COLO668 (cell line): ENCODE measurements at regions not wholly inside any gene's neighbourhood (a gene's known extent, or its start where the extent isn't known, plus 50 kb on each side); places are given as distances from the start of the nearest gene placed in this dataset.

ENCODE experiments used
- DNase-seq: peaks from one replicate; lab custom pipeline; 2025; ENCODE audit not compliant: unreplicated experiment; lab: John Stamatoyannopoulos, UW

DNA sequence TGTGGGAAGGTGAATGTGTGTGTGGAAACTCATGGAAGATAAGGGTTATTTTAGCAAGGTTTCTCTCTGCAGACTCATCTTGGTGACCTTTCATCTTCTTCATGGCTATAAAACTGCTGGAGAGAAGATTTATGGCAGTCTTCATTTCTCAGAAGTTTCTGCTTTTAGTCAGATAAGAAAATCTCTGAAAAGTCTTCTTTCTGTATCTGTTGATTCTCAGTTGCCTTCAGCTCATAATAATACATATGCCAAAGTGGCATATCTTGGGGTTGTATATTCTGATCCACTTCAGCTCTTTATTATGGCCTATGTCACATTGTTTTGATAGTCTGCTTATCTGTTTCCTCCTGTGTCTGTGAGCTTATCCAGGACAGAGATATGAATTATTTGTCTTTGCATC, 143.3 kb upstream of the TMTC4 start:
- no peak for DNase-seq

GRCh38 chr13:100815476-100816046, 141.0 kb upstream of the TMTC4 start:
- DNase-seq, result no peak

GRCh38 chr13:100812982-100813584, 138.5 kb upstream of the TMTC4 start:
- DNase-seq, result no peak

- no peak for DNase-seq
Observed at GRCh38 chr13:100811928-100812327, 137.3 kb upstream of the TMTC4 start.

- DNase-seq, result no peak
Observed at GRCh38 chr13:100811024-100811865, 136.7 kb upstream of the TMTC4 start.

DNA sequence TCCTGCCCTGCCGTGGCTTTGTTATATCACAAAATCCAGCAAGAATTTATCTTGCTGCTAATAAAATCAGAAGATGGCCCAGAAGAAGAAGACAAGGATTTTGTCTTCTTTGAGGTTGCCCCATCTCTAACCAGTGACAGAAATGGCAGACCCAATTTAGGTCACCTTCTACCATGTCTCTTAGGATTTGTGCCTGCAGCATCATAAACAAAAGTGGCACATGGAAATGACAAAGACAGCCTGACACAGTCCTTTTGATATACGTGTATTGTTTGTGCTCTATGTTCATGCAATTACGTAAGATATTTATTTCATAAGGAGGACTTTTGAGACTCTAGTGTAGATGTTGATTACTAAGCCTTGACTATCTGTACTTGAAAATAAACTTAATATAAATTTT, 135.9 kb upstream of the TMTC4 start:
- DNase-seq, result no peak

DNA sequence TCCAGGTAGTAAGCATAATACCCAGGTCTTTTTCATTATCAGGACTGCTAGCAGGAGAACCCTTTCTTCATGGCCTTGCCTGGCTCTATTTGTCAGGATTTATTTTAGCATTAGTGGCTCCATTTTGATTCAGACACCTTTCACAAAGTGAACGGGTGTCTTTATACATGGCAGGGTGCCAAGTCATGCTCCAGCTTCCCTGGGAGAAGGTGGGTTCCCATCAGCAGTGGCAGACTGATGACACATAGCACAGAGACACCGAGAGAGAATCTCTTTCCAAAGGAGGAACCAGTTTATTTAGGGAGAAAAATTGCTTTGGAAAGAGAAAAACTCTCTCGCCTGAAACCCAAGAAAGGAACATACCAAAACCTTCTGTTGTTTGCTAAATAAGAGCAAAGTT, 135.3 kb upstream of the TMTC4 start:
- DNase-seq, result peak; percentile 71

DNA sequence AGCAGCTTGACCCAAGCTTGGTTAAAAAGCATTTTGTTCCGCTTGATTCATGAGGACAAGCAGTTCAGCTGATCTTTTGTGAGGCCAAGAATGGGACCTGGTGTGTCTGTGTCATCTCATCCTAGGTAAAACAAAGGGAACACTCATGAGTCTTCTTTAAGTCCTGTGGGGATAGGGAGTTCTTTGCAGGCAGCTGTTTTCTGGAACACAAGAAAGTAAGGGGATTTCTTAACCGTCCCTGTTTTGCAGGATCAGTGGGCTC, 134.5 kb upstream of the TMTC4 start:
- DNase-seq, result no peak

DNA sequence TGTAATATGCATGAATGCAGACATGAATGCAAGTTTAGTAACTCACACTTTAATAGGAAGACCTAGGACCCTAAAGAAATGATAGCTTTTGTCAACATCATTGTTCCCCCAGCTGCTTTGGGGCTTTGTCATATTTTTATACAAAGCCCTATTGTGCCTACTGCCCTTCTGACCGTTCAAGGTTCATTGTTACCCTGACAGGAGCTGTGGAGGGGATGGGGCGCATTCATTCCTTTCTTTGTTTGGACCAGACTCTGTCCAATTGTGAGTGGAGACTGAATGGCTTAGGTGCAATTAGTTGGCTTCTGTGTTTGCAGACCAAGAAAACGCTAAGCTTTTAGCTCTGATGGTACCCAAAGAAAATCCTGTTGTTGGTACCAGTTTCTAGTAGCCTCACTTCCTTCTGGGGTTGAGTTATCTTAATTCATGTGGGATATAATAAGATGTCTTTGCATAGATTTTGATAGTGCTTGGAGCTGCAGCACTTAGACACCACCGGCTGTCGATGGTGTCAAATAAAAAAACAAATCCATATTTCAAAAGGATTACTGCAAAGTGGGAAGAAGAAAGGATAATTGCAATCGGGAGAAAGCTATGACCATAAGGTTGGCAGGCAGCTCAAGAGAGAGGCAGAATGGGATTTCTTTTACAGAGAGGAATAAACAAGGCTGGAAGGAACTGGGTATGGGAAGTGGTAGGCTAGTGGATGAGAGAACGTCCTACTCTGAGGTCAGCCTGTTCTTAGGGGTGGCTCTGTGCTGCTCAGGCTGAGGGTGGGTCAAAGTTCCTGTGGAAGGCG, 133.9 kb upstream of the TMTC4 start:
- peak; percentile 41 for DNase-seq

DNA sequence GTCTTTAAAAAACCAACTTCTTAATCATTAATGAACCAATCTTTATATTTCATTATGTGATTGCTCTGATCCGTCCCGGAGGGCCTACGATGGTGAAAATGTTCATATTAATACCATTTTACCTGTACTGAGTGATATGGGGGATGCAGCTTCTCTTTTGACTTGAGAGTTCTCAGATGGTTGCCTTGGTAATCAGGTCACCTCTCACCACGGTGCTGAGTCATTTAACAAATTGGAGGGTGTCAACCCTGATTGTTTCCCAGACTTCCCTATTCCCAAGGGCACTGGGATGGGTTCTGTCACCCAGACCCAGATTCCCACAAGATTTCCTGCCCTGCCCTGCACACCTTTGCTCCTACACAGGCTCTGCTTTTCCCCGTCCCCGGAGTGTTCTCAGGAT, 128.5 kb upstream of the TMTC4 start:
- DNase-seq, result no peak

DNA sequence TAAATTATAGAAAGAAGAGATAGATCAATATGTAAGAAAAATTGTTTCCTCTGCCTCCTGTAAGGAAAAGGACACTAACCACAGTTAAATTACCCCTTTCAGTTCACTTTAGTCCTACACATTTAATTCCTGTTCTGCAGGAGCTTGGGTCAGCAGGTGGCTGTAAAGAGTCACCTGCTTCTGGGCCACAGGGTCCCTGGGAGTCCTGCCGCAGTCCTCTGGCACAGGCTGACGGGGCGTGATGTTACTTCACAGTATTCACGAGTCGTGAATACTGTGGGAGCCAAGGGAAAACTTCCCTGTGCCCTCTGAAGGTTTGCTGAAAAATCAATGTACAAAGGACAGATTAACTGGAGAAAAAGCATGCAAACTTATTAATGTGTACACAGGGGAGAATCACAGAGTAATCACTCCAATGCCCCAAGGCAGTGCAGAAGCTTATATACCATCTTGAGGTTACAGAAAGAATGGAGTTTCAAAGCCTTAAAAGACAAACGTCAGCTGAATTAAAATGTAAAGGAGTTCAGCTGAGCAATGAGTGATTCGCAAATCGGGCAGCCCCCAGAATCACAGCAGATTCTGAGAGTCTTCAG, 125.8 kb upstream of the TMTC4 start:
- no peak for DNase-seq

DNA sequence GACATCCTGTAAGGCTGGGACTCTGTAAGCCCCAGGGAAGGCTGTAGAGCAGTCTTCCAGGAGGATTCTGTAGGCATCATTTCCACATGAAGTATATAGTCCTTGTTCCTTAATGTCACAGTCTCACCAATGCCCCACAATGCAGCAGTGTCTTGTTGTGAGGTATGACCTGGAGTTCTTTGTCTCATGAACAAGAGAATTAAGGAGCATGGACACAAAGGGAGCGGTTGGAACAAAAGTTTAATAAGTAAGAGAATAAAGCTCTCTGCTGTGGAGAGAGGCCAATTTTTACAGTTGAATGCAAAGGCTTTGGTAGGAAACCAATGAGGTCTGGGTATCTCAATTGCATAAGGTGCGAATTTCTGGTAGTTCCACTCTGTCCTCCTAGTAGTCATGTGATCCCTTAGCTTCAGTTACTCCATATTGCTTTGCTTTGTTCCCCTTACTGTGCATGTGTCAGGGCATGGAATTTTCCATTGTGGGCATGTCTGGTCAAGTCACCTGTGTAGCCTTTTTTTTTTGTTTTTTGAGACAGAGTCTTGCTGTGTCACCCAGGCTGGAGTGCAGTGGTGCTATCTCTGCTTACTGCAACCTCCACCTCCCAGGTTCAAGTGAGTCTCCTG, 124.3 kb upstream of the TMTC4 start:
- no peak for DNase-seq

- no peak for DNase-seq
Observed at GRCh38 chr13:100797921-100798320, 123.3 kb upstream of the TMTC4 start.

DNA sequence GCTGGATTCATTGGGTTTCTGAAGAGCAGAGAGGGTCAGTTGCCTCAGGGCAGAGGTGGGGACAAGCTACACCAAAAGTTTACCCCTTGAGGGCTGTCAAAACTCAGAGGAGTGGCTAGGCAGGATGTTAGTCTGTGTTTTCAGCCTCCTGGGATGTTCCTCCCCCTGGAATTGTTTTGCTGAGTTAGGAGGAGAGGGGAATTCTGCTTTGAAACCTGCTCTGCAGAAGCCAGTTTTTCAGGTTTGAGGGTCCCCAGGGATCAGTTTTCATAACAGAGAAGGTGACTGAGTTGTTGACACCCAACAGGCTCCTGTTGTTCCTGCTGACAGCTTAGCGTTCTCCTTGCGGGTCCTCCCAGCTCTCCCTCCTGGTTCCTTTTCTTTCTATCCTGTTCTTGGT, 121.9 kb upstream of the TMTC4 start:
- DNase-seq, result no peak

GRCh38 chr13:100794575-100794974, 120.0 kb upstream of the TMTC4 start:
- no peak for DNase-seq

DNA sequence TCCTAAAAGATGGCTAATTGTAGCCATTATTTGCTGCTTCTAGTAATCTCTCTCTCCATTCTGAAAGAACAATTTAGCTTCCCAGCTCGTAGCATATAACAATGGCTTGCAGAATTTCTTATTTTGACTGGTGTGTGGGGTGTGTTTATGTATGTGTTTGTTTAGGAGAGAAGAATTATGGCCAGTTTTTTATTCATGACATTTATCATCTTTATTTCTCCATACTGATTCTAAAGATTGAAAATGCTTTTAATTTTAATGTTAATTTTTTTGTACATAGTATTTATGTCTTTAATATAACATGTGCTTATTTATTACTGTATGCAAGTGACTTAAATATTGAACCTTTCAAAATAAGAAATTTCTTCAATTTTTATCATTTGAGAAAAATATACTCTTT, 115.8 kb upstream of the TMTC4 start:
- no peak for DNase-seq

DNA sequence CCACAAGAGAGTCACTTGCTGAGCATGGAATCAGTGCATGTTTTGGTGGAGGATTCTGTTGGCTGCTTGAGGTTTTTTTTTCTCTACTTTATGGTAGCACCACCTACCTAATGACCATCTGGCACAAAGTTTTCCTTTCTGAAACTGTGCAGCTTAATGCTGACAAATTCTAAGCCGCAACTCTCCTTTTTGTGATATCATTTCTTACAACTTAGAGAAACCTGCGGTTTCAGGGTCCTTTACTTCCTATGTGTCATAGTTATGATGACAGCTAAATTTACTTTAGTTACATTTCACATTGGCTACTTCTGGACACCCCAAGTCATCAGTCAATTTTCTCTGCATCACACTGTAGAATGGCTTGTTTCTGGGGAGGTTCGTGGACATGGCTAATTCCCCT, 115.4 kb upstream of the TMTC4 start:
- no peak for DNase-seq

- peak; percentile 37 for DNase-seq
Observed at GRCh38 chr13:100789481-100789880, 114.9 kb upstream of the TMTC4 start.

- DNase-seq, result no peak
Observed at GRCh38 chr13:100789025-100789424, 114.4 kb upstream of the TMTC4 start.

- DNase-seq, result no peak
Observed at GRCh38 chr13:100788540-100788939, 113.9 kb upstream of the TMTC4 start.

DNA sequence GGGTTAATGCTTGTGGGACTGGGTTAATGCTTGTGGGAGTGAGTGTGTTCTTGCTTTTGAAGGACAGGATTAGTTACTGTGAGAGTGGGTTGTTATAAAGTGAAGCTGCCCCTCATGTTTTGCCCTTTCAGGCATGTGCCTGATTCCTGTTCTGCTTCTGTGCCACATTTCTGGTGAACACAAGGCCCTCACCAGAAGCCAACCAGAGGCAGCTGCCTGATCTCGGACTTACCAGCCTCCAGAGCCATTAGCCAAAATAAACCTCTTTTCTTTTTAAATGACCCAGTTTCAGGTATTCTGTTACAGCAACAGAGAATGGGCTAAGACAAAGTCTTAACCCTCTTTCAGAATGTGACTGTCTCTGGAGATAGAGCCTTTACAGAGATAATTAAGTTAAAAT, 113.3 kb upstream of the TMTC4 start:
- no peak for DNase-seq
